GM18511 (cell line): ENCODE measurements at regions not wholly inside any gene's neighbourhood (a gene's known extent, or its start where the extent isn't known, plus 50 kb on each side); places are given as distances from the start of the nearest gene placed in this dataset.
"Not testable (repeated sequence)": the region's sequence is repeated elsewhere in the genome, so short reads cannot be mapped to it uniquely, and the experiment has no call there.

Experiments used
- ATAC-seq: cut with Tn5 transposase; IDR thresholded peaks from one replicate; pipeline ENCODE4 v1.9.1; 2021; ENCODE audit warnings: mild to moderate bottlenecking, moderate library complexity; ENCODE audit not compliant: unreplicated experiment

DNA sequence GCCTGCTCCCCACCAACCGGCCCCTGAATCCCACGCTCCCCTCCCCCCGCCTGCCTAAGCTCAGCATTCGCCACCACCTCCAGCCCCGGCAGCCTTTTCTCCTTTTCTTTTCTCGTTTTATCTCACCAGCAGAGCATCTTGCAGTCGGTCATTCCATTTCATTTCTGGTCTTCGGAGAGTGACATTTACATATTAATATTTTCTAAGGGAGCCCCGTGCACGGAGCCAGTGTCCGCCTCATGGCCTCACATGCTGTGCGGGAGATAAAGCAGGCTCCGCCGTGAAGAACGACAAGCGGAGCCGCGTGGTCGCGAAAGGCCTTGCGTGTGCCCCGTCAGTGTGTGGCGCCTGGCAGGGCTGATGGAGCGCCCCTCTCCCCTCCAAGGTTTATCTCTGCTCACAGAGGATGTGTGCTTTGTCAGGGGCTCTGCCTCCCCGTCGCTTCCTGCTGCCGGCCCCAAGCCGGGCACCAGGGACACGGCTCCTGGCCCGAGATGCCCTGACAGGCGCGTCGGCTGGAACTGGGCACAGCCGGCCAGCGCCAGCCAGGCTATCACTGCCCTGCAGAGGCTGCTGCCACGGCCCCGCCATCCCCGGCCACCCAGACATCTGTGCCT is 95.5 kb upstream of the GSE1 start:
- ATAC-seq = no peak

DNA sequence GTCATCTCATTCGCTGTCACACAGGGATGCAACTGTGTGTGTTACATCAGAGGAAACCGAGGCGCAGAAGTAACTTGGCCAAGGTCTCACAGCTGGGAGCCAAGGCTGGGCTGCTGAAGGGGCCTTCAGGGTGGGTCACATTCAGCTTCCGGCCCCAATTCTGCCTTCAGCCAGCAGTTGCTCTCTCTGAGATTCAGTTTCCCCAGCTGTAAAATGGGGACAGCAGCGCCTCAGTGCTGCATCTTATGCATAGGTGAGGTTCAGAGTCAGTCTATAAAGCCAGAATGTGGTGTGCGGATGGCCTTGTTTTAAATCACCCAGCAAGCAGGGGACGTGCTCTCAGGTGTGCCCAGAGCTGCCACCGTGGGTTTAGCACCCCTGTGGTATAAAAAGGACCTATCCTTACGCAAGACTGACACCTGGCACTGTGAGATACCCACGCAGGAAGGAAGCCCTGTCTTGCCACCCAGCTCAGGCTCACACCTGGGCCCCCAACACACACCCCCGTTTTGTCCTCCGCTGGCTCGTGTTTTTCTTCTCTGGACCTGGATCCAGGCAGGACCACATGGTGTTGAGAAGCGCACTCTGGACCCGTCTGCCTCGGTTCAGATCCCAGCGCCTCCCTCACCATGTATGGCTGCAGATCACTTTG is 94.6 kb upstream of the GSE1 start:
- ATAC-seq = no peak

DNA sequence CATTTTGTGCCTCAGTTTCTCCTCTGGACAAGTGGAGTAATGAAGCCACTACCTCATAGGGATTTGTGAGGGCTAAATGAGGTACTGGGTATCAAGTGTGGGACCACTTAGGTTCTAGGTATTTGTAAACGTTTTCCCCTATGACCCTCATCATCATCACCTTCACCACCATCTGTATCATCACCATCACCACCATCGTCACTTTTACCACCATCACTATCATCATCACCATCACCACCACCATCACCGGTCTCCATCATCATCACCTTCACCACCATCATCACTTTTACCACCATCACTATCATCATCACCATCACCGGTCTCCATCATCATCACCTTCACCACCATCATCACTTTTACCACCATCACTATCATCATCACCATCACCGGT is 94.1 kb upstream of the GSE1 start:
- not testable (repeated sequence) for ATAC-seq

DNA sequence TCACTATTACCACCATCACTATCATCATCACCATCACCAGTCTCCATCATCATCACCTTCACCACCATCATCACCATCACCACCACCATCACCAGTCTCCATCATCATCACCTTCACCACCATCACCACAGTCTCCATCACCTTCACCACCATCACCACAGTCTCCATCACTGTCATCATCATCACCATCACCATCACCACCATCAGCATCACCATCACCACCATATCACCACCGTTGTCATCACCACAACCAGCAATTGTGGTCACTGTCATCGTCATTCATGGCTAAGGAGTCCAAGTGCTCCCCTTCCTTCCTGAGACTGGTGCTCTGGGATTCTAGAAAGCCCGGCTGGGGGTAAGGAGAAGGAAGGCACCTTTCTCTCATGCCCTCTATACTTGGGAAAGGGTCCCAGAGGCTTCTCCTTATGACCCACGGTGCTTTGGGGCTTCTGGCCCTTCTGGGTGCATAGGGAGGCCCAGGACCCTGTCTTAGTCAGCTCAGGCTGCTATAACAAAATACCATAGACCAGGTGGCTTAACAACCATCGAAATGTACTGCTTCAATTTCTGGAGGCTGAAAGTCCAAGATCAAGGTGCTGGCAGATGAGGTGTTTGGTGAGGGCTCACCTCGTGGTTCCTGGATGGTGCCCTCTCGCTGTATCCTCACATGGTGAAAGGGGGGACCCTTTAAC is 93.4 kb upstream of the GSE1 start:
- no peak for ATAC-seq

DNA sequence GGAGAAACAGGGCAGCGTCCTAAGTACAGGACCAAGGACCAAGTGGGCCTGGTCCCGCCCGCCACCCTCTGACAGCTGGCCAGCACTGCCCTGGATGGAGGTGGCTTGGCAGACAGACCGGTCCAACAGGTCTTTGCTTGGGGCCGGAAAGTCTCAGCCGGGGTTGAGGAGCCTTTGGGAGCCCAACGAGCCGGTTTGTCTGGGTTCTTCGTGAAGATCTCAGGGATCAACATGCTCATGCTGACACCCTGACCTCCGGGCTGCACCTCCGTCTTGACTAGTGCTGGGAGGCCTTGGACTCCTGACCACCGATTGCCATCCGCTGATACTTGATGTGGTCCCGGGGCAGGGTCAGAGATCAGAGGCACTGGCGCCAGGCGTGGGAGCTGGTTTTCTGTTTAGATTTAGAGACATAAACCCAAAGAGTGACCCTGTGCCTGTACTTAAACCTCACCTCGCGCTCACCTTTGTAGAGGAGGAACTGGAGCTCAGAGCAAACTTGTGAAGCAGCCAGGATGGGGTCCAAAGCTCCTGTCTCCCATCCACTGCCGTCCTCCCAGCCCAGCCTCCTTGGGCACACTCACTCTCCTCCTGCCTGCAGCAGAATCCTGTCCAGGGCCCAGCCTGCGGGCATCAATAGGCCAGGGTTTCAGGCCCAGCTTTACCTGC is 92.1 kb upstream of the GSE1 start:
- ATAC-seq = no peak

DNA sequence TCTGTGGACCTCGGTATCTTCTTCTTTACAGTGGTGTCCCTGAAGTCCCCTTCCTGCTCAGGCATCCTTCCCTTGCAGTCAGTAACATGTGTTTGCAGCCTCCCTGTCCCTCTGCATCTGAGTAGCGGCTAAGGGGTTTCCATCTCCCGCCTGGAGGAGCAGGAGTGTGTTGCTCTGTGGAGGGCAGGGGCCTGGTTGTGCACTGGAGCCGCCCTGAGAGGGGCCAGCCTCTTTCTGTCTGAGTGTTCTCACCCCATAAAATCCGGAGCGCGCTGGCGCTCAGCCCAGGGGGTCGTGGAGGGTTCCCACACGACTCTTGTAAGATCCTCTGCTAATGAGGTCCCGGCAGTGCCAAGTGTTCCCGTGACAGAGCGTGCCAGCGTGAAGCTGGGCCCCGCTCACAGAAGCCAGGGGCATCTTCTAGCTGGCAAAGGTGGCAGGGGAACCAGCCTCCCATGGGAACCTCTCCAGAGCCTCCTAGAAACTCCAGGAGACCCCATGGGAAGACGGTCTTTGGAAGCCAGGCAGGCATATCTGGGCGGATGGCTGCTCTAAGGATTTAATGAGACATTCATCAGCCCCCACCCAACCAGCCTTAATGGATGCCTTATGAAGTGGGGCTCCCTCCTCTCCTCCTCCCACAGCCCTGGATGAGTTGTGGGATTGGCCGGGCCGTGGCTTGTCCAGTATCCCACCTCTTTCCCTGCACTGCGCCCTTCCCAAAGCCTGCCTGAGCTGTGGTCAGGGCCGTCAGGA is 91.4 kb upstream of the GSE1 start:
- ATAC-seq = no peak

DNA sequence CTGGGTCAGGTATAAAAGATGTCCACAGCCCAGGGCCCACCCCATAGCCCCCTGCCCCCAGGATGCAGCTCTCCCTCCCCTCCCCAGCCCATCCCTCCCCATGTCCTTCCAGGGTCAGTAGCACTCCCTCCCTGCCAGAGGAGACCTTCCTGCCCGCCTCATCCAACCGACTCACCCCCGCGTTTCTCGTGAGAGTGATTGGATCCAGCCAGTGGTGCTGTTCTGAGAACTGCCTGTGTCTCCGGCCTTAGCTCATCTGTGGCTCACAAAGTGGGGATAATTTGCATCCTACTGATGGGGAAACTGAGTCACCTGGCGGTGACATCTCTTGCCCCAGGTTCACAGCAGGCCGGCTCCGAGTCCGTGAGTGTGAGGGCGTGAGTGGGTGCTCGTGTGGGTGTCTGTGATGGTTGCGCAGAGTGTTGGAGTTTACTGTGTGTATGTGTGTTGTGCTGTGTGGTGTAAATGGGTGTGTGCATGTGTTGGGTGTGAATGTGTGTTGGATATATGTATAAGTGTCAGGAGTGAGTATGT is 90.7 kb upstream of the GSE1 start:
- ATAC-seq = no peak

DNA sequence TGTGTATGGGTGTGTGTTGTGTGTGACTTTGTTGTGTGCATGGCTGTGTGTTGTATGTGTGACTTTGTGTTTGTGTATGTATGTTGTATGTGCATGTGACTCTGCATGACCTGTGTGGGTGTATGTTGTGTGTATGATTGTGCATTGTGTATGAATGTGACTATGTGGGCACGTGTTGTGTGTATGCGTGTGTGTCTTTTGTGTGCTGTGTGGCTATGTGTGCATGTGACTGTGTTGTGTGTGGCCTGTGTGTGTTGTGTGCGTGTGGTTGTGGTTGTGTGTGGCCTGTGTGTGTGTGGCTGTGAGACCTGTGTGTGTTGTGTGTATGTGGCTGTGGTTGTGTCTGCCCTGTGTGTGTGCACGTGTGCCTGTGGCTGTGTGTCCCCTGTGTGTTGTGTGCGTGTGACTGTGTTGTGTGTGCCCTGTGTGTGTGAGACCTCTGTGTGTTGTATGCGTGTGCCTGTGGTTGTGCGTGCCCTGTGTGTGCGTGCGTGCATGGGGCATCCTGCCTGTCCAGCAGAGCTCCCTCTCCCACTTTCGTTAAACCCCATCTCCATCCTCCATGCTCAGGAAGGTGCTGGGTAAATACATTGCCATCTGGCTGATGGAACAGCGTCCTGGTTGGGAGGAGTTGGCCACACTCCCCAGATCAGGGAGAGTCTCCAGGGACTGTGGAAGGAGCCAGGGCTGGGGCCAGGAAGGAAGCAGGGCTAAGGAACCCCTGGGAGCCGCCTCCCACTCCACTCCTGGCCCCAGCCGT is 90.1 kb upstream of the GSE1 start:
- no peak for ATAC-seq

DNA sequence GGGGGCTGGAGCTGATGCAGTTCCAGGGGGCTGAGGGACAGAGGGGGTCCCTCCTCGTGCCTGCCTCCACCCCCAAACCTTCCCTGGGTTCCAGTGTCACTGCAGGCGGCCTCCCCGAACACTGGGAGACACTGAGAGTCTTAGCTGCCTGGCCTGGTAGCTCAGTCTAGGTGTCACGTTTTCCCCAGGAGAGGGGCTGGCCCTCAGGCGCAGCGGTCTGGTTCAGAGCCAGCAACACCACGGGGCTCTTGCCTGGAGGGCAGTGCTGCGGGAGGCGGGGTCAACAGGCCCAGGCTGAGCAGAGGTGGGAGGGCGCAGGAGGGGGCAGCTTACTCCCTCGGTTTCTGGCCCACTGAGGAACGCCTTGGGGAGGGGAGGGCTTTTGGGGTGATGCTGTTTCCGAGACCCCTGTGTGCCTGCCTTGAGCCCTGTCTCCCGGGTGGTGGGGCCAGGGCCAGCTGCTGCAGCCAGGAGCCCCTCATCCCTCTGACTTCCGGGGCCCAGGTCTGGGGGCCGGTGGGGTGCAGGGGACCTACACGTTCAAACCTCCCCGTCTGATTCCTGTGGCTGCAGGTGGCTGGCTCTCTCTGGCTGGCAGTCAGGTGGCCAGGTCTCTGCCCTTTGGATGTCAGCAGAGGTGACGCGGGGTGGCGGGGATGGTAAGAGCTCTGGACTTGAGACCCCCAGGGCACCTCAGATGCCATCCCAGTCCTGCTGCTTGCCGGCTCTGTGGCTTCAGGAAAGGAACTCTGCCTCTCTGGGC is 89.3 kb upstream of the GSE1 start:
- ATAC-seq = no peak

DNA sequence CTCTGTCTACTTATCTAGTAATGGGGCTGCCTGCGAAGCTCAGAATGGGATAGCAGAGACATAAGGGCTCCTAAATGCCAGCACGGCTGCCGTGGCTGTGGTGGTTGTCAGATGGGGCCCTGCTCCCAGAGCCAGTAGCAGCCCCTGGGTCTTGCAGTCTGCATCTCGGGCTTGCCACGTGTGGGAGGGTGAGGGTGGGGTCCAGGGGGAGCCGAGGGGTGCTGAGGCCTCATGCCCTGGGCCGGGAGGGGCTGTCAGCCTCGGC is 88.8 kb upstream of the GSE1 start:
- no peak for ATAC-seq

DNA sequence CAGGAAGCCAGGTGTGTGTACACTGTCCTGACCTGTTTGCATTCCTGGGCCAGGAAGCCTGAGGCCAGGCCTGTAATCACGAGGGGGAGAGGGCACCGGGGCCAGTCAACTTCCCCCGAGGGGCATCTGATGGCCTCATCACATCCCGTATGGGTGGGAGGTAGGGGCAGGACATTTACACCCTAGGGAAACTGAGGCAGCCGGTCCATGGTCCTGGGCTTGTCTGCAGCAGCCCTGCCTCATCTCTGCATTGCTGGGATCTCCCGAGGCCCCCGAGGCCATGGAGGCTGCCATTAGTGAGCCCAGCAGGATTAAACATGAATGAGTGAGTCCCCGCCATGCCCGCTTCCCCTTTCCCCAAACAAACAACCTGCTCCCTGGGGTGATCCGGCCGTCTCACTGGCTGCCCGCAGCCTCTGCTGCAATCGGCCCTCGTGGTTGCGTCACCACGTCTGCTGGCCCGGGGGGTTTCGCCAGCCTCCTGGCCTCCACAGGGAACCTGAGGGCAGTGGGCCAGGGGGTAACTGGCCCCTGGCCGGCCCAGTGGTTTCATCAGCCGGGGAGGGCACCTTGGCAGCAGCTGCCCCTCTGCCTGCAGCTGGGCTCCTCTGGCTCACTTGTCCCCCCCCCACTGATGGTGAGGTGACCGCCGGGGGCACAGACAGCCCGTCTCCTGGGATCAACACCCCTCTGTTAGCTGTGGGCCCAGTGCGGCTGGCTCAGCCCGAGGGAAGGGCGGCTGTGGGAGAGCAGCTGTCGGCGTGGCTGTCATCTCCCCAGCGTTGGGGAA is 88.3 kb upstream of the GSE1 start:
- ATAC-seq = no peak

DNA sequence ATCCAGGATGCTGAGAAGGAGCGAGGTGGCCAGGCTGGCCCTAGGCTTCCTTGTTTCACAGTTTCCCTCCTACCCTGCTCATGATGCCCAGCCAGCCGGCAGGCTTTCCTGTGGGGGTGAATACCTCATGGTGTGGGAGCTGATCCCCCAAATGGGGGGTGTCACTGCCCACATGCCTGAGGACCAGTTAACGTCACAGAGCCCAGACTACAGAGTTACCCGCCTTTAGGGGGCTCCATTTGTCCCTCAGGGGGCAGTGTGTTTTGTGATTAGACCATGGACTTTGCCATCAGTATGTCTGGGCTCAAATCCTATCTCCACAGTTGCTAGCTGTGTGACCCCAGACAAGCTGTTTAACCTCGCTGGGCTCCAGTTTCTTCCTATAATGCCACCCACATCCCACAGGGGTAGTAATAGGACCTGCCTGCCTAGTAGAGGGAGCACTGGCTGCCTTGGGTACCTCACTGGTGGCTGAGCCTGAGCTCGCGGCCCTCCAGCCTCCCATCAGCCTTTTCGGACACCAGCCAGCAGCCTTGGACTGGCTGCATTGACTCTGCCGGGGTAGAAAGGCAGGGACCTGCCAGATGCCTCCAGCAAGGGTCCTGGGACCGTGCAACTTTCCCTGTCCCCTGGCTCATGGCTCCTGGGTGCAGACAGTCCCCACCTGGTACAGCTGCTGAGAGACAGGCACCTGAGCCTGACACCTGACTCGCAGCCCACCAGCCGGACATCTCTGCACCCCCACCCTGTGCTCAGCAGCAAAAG is 87.5 kb upstream of the GSE1 start:
- ATAC-seq = no peak

DNA sequence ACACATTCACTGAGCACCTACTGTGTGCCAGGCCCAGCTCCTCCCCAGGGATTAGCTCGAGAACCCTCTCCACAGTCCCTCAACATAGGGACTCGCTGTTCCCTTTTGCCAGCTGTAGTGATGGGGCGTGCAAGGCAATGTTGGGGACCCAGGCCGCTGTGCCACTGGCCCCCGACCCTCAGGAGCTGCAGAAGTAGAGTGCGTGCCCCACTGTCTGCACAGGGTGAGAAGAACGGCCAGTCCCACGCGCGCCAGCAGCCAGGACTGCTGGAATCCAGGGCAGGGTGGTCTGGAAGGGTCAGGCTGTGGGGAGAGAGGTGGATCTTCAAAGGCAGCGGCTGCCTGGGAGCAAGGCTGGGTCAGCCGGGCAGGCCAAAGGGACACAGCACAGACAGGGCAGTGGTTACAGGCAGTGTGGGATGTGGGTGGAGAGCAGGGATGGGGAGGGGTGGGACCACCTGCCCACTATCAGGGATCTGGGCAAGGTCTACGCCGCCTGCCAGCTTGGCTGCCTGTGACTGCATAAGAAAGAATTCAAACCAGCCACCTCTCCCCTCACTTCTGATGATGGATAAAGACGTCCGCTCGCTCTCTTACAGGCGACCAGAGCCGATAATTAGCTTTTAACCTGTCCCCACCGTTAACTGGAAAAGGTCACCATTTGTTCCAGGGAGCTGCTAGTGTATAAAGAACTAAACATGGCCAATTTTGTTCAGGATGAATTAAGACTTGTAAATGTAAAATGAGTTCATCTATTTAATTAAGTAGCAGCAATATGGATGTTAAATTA is 86.7 kb upstream of the GSE1 start:
- no peak for ATAC-seq

DNA sequence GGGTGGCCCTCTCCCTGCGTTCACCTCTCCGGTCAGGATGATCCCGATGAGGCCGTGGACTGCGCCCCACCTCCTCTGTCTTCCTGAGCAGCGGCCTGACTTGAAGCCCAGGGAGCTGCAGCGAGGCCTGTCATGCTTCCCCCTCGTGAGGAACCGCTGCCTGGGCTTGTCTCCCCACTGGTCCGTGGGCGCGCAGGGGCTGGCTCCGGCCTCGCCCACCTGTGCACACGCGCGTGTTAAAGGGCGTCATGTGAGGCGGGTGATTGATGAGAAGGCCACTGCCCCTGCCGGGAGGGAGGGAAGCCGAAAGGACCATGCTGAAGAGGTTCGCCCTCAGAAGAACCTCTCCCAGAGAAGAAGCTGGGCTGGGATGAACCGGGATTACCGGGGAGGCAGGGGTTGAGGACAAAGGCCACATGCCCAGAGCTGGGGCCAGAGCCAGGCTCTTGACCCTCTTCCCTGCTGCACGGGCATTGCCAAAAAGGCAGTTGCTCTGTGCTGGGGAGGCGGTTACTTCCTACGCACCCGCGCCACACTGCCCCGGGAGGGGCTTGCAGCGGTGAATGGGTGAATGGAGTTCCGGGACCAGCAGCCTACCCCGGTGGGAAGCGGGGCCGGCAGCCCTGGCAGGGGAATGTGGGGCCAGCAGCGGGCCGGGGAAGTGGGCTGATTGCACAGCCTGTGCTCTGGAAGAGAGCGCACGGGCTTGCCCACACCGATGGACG is 85.9 kb upstream of the GSE1 start:
- no peak for ATAC-seq

DNA sequence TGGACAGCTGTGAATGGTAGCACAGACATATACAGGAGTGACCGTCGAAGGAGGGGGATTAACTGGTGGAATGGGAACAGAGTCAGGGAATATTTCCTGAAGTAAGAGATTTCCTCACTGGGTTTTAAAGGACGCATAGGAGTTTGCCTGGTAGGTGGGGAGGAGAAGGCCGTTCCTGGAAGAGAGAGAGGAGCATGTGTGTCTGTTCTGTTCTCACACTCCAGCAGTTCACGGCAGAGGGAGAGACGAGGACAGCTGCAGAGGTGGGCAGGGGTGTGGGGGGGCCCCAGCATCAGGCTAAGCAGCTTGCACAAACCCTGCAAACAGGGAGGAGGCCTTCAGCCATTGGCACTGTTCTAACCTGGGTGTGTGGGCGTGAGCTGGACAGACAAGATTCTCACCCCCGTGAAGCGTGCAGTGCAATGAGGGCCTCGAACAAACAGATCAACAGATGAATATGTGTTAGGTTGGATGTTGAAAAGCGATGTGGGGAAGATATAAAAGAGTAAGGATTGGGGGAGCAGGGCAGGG is 85.3 kb upstream of the GSE1 start:
- no peak for ATAC-seq

DNA sequence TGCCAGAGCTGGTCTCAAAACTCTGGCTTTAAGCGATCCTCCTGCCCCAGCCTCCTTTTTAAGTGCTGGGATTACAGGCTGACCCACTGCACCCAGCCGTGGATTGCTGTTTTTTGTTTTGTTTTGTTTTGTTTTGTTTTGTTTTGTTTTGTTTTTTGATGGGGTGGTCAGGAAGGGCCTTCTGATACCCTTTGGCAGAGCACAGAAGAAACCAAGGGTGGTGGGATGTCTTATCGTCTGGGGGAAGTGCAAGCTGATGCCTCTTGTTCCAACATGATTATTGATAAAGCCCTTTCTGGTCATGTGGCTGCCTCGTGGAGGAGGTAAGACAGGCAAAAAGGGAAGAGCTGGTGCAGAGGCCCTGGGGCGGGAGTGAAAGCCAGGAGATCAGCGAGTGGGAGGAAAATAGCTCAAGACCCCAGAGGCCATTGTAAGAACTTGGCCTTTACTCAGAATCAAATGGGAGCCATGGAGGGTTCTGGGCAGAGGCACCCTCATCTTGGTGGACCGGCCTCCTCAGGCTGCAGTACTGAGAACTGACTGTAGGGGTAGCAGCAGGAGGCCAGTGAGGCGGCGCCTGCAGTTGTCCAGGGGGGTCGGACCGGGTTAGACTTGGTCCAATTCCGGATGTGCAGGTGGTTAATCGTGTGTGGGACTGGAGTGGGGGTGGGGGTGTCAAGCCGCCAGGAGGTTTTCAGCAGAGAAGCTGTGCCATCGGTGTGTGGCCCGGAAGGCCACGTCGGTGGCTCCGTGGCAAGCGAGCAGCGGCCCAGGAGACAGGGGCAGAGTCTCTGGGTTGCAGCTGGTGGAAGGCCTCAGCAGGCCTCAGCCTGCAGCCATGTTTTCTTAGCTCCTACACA is 84.4 kb upstream of the GSE1 start:
- ATAC-seq = no peak
